SW480 (cell line): ENCODE measurements at regions not wholly inside any gene's neighbourhood (a gene's known extent, or its start where the extent isn't known, plus 50 kb on each side); places are given as distances from the start of the nearest gene placed in this dataset.
"Not testable (repeated sequence)": the region's sequence is repeated elsewhere in the genome, so short reads cannot be mapped to it uniquely, and the experiment has no call there.

Experiments
- DNase-seq: peaks from one replicate; pipeline ENCODE4 v3.0.0-alpha.2; 2016; ENCODE audit warnings: low spot score

- DNase-seq: peak; percentile 57
Measured at GRCh38 chr17:37828651-37829124, 83.8 kb upstream of the HNF1B start.

- no peak for DNase-seq
Measured at GRCh38 chr17:37827905-37828650, 83.2 kb upstream of the HNF1B start.

- DNase-seq: peak; percentile 64
Measured at GRCh38 chr17:37826497-37827430, 81.9 kb upstream of the HNF1B start.

- DNase-seq: no peak
Measured at GRCh38 chr17:37825851-37826250, 81.0 kb upstream of the HNF1B start.

- peak; percentile 91 for DNase-seq
Measured at GRCh38 chr17:37824534-37825485, 80.0 kb upstream of the HNF1B start.

GRCh38 chr17:37823996-37824395, 79.1 kb upstream of the HNF1B start:
- DNase-seq: no peak

- no peak for DNase-seq
Measured at GRCh38 chr17:37820995-37821713, 76.3 kb upstream of the HNF1B start.

- DNase-seq: no peak
Measured at GRCh38 chr17:37820313-37820994, 75.6 kb upstream of the HNF1B start.

- peak; percentile 54 for DNase-seq
Measured at GRCh38 chr17:37818689-37819088, 73.8 kb upstream of the HNF1B start.

GRCh38 chr17:37816950-37817349, 72.1 kb upstream of the HNF1B start:
- DNase-seq: peak; percentile 21

GRCh38 chr17:37815536-37815935, 70.7 kb upstream of the HNF1B start:
- DNase-seq: no peak

GRCh38 chr17:37813751-37814150, 68.9 kb upstream of the HNF1B start:
- DNase-seq: peak; percentile 18

GRCh38 chr17:37808846-37809245, 64.0 kb upstream of the HNF1B start:
- not testable (repeated sequence) for DNase-seq

- DNase-seq: no peak
Measured at GRCh38 chr17:37802712-37803416, 58.0 kb upstream of the HNF1B start.

GRCh38 chr17:37802061-37802595, 57.3 kb upstream of the HNF1B start:
- DNase-seq: peak; percentile 22

- peak; percentile 42 for DNase-seq
Measured at GRCh38 chr17:37801171-37801570, 56.3 kb upstream of the HNF1B start.

- no peak for DNase-seq
Measured at GRCh38 chr17:37797206-37797605, 52.3 kb upstream of the HNF1B start.

- no peak for DNase-seq
Measured at GRCh38 chr17:37796076-37796475, 51.2 kb upstream of the HNF1B start.
